ENCODE measurements at regions not wholly inside any gene's neighbourhood (a gene's known extent, or its start where the extent isn't known, plus 50 kb on each side); places are given as distances from the start of the nearest gene placed in this dataset.
A peak's percentile ranks its signal among the peaks of the same experiment; 100 is the strongest.
"Not testable (repeated sequence)": the region's sequence is repeated elsewhere in the genome, so short reads cannot be mapped to it uniquely, and the experiment has no call there.

DNA sequence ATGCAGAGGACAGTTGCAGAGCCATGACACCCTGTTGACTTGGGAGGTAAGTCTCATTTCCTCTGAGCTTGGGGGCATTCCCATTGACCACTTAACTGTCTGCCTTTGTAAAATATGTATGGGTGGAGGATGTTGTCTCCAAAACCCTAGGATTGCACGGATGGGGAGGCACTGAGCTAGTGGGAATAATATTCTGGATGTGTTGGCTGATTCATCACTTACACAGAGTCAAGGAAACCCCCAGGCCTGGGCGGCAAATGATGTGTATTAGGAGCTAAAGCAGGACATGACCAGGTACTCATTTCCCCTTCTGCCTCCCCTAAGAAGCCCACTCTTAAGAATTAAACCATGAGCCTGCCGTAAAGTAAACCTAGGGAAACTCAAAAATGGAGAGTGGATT is 319.4 kb downstream of the VRK1 start:
- no peaks in the 10 kb centered on the region for H3K27me3 Mint-ChIP-seq
- H3K4me1 Mint-ChIP-seq, result peaks cover 34% of the 10 kb centered on the region
- ChIA-PET POLR2A (no interaction called here), CTCF (interaction anchor here (0.6 kb wide), 2 partner anchors 52 to 1563 kb away, joined by 3 read pairs; no protein-coding TSS in a partner anchor)
- H3K4me3 Mint-ChIP-seq, result no peak overlapping the region
- H3K9me3 Mint-ChIP-seq, result peaks cover 2% of the 10 kb centered on the region
- no peak overlapping the region for H3K27ac Mint-ChIP-seq
- H3K36me3 Mint-ChIP-seq (ENCODE audit: low read depth), result no peaks in the 10 kb centered on the region
- DNase-seq, result no peak

DNA sequence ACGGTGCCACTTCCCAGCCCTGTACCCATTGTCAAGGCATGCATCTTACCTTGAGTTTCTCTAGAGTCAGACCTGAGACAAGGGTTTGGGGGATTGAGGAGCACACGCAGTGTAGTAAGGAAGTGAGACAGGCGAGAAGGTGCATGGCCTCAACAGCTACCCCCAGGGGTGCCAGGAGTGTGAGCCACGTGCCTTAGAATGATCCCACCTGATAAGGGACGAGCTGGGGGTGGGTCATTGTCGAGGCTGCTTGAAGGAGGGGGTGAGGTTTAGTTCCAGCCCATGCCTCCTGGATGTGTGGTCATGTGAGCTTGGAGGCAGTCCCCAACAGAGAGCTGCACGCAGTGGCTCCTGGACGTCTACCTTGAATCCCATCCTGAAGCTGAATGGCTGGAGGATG is 320.5 kb downstream of the VRK1 start:
- ChIA-PET POLR2A (no interaction called here), CTCF (no interaction called here)
- no peak overlapping the region for H3K27ac Mint-ChIP-seq
- peaks cover 40% of the 10 kb centered on the region for H3K4me1 Mint-ChIP-seq
- no peaks in the 10 kb centered on the region for H3K36me3 Mint-ChIP-seq (ENCODE audit: low read depth)
- peaks cover 2% of the 10 kb centered on the region for H3K9me3 Mint-ChIP-seq
- DNase-seq, result no peak
- no peak overlapping the region for H3K4me3 Mint-ChIP-seq
- no peaks in the 10 kb centered on the region for H3K27me3 Mint-ChIP-seq

DNA sequence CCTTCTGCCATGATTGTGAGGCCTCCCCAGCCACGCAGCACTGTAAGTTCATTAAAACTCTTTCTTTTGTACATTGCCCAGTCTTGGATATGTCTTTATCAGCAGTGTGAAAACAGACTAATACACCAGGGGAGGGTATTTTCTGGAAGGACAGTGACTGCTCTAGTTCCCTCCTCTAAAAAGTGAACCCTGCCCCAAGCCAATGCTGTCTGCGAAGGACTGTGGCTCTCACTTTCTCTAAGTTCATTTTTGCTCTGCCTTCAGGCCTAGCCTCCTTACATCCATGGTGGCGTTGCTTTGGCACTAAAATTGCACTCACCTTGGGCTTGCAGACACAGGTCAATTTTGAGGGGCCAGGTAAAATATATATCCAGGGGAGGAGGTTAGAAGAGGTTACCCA is 323.0 kb downstream of the VRK1 start:
- POLR2A ChIA-PET, result interaction anchor here (0.8 to 0.9 kb wide), 3 partner anchors 17 to 604 kb away, joined by 3 read pairs; no protein-coding TSS in a partner anchor
- CTCF ChIA-PET, result interaction anchor here (1.2 kb wide), 1 partner anchor 43 kb away, joined by 3 read pairs; no protein-coding TSS in a partner anchor
- Mint-ChIP-seq H3K9me3 (peaks cover 2% of the 10 kb centered on the region), H3K4me3 (no peak overlapping the region), H3K36me3 (ENCODE audit: low read depth) (no peaks in the 10 kb centered on the region), H3K27ac (peak overlapping the region; percentile 81), H3K27me3 (no peaks in the 10 kb centered on the region), H3K4me1 (peaks cover 39% of the 10 kb centered on the region)
- DNase-seq, result no peak

DNA sequence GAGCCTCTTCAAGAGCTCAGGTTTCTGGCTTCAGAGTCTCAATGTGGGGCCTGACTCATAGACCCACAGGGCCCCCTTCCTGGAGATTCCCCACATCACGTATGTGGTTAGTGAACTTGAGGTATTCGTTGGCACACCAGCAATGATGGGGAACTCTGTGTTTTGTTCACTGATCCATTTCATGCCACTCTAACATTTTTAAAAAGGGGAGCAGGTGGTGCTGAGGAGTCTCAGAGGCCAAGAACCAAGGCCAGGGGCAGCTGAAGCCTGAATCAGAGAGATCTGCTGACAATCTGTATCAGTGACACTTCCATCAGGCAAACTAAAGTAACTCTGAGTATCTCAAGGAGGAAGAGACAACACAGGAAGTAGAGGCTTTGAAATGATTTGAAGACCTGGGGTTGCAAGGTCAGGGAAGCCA is 323.4 kb downstream of the VRK1 start:
- peak; percentile 58 for DNase-seq
- H3K9me3 Mint-ChIP-seq, result peaks cover 2% of the 10 kb centered on the region
- H3K27me3 Mint-ChIP-seq, result no peaks in the 10 kb centered on the region
- peak overlapping the region; percentile 81 for H3K27ac Mint-ChIP-seq
- ChIA-PET POLR2A (interaction anchor here (0.8 to 0.9 kb wide), 3 partner anchors 17 to 604 kb away, joined by 3 read pairs; no protein-coding TSS in a partner anchor), CTCF (interaction anchor here (0.5 to 1.2 kb wide), 2 partner anchors 43 to 405 kb away, joined by 3 to 4 read pairs; no protein-coding TSS in a partner anchor)
- H3K36me3 Mint-ChIP-seq (ENCODE audit: low read depth), result no peaks in the 10 kb centered on the region
- no peak overlapping the region for H3K4me3 Mint-ChIP-seq
- peaks cover 36% of the 10 kb centered on the region for H3K4me1 Mint-ChIP-seq

DNA sequence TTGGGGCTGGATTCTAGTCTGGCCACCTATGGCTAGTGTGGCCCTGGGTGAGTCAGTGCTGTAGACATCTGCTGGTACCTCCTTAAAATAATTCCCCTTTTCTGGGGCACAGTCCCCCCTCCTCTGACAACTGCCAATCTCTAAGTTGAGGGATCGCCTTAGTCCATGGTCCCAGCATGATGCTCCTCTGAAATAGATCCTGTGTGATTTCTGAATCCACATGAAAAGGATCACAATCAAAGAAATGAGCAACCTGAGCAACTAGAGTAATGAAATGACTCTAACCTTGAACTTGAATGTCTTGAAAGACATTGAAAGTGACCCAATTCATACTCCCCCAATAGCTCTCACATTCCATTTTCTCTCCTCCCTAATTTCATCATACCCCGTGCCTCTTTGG is 332.5 kb downstream of the VRK1 start:
- CTCF ChIA-PET, result no interaction called here
- H3K4me1 Mint-ChIP-seq, result no peaks in the 10 kb centered on the region
- POLR2A ChIA-PET, result no interaction called here
- H3K4me3 Mint-ChIP-seq, result no peak overlapping the region
- no peak overlapping the region for H3K27ac Mint-ChIP-seq
- DNase-seq, result no peak
- no peaks in the 10 kb centered on the region for H3K27me3 Mint-ChIP-seq
- no peaks in the 10 kb centered on the region for H3K36me3 Mint-ChIP-seq (ENCODE audit: low read depth)
- peaks cover 5% of the 10 kb centered on the region for H3K9me3 Mint-ChIP-seq

DNA sequence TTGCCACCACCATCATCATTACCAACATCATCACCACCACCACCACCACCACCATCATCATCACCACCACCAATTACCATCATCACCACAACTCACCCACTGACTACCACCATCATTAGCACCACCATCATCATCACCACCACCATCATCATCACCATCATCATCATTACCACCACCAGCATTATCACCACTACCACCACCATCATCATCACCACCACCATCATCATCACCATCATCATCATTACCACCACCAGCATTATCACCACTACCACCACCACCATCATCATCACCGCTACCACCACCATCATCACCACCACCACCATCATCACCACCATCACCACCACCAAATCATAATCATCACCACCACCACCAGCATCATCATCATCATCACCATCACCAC is 338.7 kb downstream of the VRK1 start:
- peaks cover 14% of the 10 kb centered on the region for H3K9me3 Mint-ChIP-seq
- peak overlapping the region; percentile 52 for H3K27ac Mint-ChIP-seq
- POLR2A ChIA-PET; CTCF ChIA-PET; DNase-seq; H3K36me3 Mint-ChIP-seq (ENCODE audit: low read depth); H3K27me3 Mint-ChIP-seq; H3K4me3 Mint-ChIP-seq: not testable (repeated sequence)
- peaks cover 20% of the 10 kb centered on the region for H3K4me1 Mint-ChIP-seq

DNA sequence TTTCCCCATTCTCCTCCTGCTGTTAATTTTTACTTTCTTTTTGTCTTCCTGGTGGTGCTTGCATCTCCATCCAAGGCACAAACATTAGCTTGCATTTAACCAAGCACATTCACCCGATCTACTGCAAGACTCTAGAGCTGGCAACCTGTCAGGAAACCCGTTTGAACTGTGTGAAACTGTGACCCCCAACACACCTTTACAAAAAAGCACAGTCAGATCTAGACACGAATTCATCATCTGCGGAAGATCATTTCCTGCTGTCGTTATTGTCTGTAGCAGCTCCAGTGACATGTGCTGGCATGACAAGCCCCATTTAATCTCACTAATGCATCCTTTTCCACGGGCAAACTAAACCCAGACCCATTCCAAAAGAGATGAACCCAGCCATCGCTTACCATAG is 340.5 kb downstream of the VRK1 start:
- DNase-seq, result peak; percentile 19
- H3K36me3 Mint-ChIP-seq (ENCODE audit: low read depth), result peaks cover 8% of the 10 kb centered on the region
- H3K4me3 Mint-ChIP-seq, result peak overlapping the region; percentile 60
- H3K27me3 Mint-ChIP-seq, result peaks cover 2% of the 10 kb centered on the region
- peak overlapping the region; percentile 52 for H3K27ac Mint-ChIP-seq
- peaks cover 20% of the 10 kb centered on the region for H3K4me1 Mint-ChIP-seq
- POLR2A ChIA-PET, result interaction anchor here (0.6 to 1.3 kb wide), 2 partner anchors 15 to 17 kb away, joined by 3 to 4 read pairs; no protein-coding TSS in a partner anchor
- CTCF ChIA-PET, result no interaction called here
- H3K9me3 Mint-ChIP-seq, result peaks cover 12% of the 10 kb centered on the region

DNA sequence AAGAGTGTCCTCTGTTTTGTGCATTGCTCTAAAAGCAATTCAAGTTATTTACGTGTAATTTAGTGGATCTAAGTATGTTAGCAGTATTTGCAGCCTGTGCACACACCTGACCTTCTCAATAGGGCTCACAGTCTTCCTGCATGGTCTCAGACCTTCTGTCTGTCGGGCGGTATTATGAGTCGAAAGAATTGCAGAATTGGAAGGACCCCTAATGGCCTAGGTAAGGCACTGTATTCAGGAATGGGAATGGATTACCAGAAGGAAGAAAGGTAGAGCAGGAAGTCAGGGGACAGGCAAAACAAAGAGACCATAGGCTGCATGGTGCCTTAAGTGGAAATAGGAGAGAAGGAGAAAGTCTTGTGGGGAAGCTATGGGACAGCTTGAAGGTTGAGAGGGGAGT is 341.6 kb downstream of the VRK1 start:
- H3K36me3 Mint-ChIP-seq (ENCODE audit: low read depth), result peaks cover 8% of the 10 kb centered on the region
- DNase-seq, result no peak
- no peak overlapping the region for H3K4me3 Mint-ChIP-seq
- H3K9me3 Mint-ChIP-seq, result peaks cover 12% of the 10 kb centered on the region
- H3K27ac Mint-ChIP-seq, result no peak overlapping the region
- POLR2A ChIA-PET, result no interaction called here
- CTCF ChIA-PET, result no interaction called here
- peaks cover 2% of the 10 kb centered on the region for H3K27me3 Mint-ChIP-seq
- H3K4me1 Mint-ChIP-seq, result peaks cover 20% of the 10 kb centered on the region

DNA sequence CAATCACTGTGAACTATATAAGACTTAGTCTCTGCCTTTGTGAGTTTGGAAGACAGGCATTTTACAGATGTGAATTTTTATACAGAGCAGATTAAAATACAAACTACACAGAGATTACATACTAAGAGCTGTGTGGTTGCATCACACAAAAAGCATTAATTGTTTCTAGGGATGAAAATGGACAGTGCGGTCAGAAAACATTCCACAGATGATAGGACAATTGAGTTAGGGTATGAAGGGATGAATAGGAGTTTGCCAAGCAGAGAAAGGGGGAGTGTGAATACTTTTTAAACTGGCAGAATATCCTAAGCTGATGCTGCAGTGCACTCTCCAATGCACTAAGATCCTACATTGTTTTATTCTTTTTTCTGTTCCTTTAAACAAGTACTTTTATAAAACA is 345.8 kb downstream of the VRK1 start:
- Mint-ChIP-seq H3K4me3 (no peak overlapping the region), H3K27ac (no peak overlapping the region), H3K27me3 (no peaks in the 10 kb centered on the region), H3K4me1 (peaks cover 3% of the 10 kb centered on the region), H3K9me3 (no peaks in the 10 kb centered on the region), H3K36me3 (ENCODE audit: low read depth) (no peaks in the 10 kb centered on the region)
- ChIA-PET POLR2A (no interaction called here), CTCF (no interaction called here)
- no peak for DNase-seq

DNA sequence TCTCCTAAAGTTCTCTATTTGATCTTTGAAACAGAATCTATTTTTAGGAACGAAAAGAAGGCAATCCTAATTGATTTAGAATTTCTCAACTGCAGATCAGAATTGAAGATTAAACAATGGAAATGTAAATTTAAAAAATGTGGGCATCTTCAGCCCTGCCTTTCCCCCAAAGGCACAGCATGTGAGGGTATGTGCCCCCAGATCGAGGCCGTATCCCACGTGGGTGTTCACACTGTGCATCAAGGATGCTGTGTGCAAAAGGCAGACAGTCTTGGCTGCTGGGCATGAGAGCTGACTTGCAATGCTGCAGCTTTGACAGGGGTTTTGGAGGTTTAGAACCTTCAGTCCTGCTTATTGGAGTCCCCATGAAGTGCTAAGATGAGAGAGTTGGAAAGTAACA is 346.3 kb downstream of the VRK1 start:
- POLR2A ChIA-PET, result no interaction called here

DNA sequence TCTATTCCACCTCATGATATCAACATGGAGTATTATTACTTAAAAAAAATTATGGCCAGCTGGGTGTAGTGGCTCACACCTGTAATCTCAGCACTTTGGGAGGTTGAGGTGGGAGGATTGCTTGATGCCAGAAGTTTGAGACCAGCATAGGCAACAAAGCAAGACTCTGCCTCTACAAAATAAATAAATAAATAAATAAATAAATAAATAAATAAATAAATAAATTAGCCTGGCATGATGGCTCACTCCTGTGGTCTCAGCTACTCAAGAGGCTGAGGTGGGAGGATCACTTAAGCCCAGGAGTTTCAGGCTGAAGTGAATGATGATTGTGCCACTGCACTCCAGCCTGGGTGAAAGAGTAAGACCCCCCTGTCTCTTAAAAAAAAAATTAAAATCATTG is 350.8 kb downstream of the VRK1 start:
- H3K27ac Mint-ChIP-seq; H3K27me3 Mint-ChIP-seq; H3K4me3 Mint-ChIP-seq; H3K9me3 Mint-ChIP-seq; POLR2A ChIA-PET; H3K4me1 Mint-ChIP-seq; H3K36me3 Mint-ChIP-seq (ENCODE audit: low read depth); DNase-seq; CTCF ChIA-PET: not testable (repeated sequence)

More for the DNA sequence above, 346.3 kb downstream of the VRK1 start:
- no peaks in the 10 kb centered on the region for H3K36me3 Mint-ChIP-seq (ENCODE audit: low read depth)
- no peak overlapping the region for H3K4me3 Mint-ChIP-seq
- no peaks in the 10 kb centered on the region for H3K4me1 Mint-ChIP-seq
- no peaks in the 10 kb centered on the region for H3K9me3 Mint-ChIP-seq
- no peak overlapping the region for H3K27ac Mint-ChIP-seq
- H3K27me3 Mint-ChIP-seq, result no peaks in the 10 kb centered on the region
- no peak for DNase-seq
- CTCF ChIA-PET, result no interaction called here

DNA sequence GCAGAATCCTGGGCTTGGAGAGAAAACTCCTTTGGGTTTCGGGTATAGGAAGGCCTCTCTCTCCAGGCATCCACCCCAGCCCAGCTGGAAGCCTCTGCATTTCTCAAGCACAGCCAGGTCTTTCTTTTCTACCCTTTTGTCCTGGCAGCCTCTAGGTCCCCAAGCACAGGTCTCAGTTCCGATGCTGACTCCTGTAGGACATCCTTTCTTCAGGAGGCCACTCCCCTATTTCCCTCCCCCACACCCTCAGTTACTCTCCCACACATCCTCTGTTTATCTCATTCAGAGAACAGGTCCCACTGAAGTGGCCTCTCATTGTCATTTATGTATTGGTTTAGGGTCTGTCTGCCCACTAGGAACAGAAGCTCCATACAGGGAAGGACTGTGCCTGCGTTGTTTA is 352.6 kb downstream of the VRK1 start:
- Mint-ChIP-seq H3K4me1 (no peaks in the 10 kb centered on the region), H3K27ac (no peak overlapping the region), H3K27me3 (peaks cover 2% of the 10 kb centered on the region), H3K36me3 (ENCODE audit: low read depth) (no peaks in the 10 kb centered on the region), H3K4me3 (no peak overlapping the region), H3K9me3 (no peaks in the 10 kb centered on the region)
- DNase-seq, result no peak
- ChIA-PET POLR2A (no interaction called here), CTCF (no interaction called here)

DNA sequence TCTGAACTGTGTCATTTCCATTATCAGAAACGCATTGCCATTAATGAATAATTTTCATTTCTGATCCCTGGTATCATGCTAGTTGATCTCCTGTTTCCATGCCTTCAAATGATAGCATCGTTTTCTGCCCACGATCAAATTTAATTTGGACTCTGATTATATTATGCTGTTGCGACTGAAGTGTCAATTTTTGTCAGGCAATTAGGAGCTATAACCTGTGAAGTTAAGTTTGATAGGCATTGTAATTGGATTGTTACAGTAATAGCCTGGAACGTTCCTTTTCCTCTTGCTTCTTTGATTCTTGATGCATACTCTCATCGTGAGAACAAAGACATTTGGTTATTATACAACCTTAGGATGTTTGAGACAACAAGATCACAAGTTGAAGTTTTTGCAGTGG is 356.3 kb downstream of the VRK1 start:
- Mint-ChIP-seq H3K4me1 (no peaks in the 10 kb centered on the region), H3K27me3 (peaks cover 8% of the 10 kb centered on the region), H3K4me3 (no peak overlapping the region), H3K9me3 (no peaks in the 10 kb centered on the region), H3K36me3 (ENCODE audit: low read depth) (no peaks in the 10 kb centered on the region), H3K27ac (no peak overlapping the region)
- POLR2A ChIA-PET, result no interaction called here
- no peak for DNase-seq
- CTCF ChIA-PET, result no interaction called here

DNA sequence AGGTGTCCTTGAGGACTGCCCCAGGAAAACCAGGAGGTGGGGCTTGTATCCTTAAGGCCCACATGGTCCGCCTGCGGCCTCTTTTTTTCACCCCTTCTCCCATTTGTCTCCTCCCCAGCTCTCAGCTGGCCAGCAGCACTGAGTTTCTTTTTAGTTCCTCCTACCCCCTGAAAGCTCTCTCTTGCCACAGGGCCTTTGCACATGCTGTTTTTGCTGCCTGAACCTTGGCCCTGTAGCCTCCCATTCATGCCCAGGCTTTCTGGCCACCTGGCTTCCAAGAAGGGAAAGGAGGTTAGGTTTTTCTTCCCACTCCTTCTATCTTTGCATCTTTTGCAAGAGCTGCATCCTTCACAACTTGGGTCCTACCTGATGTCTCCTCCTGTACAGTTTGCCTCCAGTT is 358.1 kb downstream of the VRK1 start:
- H3K4me1 Mint-ChIP-seq, result no peaks in the 10 kb centered on the region
- ChIA-PET CTCF (no interaction called here), POLR2A (no interaction called here)
- H3K4me3 Mint-ChIP-seq, result no peak overlapping the region
- no peak overlapping the region for H3K27ac Mint-ChIP-seq
- H3K9me3 Mint-ChIP-seq, result peaks cover 14% of the 10 kb centered on the region
- DNase-seq, result no peak
- peaks cover 8% of the 10 kb centered on the region for H3K27me3 Mint-ChIP-seq
- no peaks in the 10 kb centered on the region for H3K36me3 Mint-ChIP-seq (ENCODE audit: low read depth)
